K562 (cell line): ENCODE measurements at regions not wholly inside any gene's neighbourhood (a gene's known extent, or its start where the extent isn't known, plus 50 kb on each side); places are given as distances from the start of the nearest gene placed in this dataset.

Experiments
- AFF1 ChIP-seq, 2 experiments: fragments of 450-650 bp; IDR thresholded peaks; 2 replicates each; pipeline ENCODE4 v1.6.1; 2018; ENCODE audit warnings: mild to moderate bottlenecking in 2 of 2, low read depth in 1 of 2; ENCODE audit not compliant: partially characterized antibody in 2 of 2
- MTA1 ChIP-seq: fragments of 450-650 bp; IDR thresholded peaks from 2 replicates; pipeline ENCODE4 v1.6.1; 2017; ENCODE audit warnings: borderline replicate concordance
- NR3C1 ChIP-seq: sonication (generic); formaldehyde crosslinking; IDR thresholded peaks from 2 replicates; pipeline ENCODE4 v1.8.1; 2022; ENCODE audit warnings: missing genetic modification reagents
- SMARCC2 ChIP-seq: fragments of 450-650 bp; IDR thresholded peaks from 2 replicates; pipeline ENCODE4 v1.6.1; 2017; ENCODE audit warnings: antibody characterized with exemption, moderate library complexity, mild to moderate bottlenecking, low read depth
- ZNF124 ChIP-seq: sonication (generic); formaldehyde crosslinking; IDR thresholded peaks from 2 replicates; pipeline ENCODE4 v1.8.1; 2022; ENCODE audit warnings: missing genetic modification reagents
- TF ChIP-seq, protein P1 (sequence below), 3 experiments: IDR thresholded peaks in 2 of 3; conservative IDR thresholded peaks in 1 of 3; 2 replicates each; pipeline ENCODE4 v1.5.1; 2011 to 2012; ENCODE audit warnings: low read length in 3 of 3, mild to moderate bottlenecking in 3 of 3, control low read depth in 2 of 3, improper control_type of control experiment in 1 of 3, inconsistent platforms in 1 of 3, low read depth in 1 of 3, mixed read lengths in 1 of 3, moderate library complexity in 1 of 3; ENCODE audit not compliant: insufficient read depth in 2 of 3

DNA sequence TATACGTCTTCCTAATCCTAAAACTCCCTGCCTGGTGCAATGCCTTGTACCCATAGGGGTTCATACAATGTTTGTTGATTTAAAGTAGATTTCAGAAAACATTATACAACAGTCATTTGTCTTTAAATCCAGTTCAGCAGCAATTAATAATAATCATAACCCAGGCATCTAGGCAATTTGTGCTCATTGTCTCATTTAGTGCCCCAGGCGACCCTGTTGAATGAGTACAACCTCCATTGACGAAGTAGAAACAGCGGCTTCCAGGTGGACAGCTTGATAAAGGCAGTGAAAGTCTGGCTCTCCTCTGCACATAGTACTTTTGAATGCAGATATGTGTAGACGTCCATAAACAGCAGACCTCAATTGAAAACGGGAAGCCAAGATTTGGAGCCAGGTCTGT lies 82.9 kb upstream of the CPM start:
- TF ChIP-seq, protein P1, sequence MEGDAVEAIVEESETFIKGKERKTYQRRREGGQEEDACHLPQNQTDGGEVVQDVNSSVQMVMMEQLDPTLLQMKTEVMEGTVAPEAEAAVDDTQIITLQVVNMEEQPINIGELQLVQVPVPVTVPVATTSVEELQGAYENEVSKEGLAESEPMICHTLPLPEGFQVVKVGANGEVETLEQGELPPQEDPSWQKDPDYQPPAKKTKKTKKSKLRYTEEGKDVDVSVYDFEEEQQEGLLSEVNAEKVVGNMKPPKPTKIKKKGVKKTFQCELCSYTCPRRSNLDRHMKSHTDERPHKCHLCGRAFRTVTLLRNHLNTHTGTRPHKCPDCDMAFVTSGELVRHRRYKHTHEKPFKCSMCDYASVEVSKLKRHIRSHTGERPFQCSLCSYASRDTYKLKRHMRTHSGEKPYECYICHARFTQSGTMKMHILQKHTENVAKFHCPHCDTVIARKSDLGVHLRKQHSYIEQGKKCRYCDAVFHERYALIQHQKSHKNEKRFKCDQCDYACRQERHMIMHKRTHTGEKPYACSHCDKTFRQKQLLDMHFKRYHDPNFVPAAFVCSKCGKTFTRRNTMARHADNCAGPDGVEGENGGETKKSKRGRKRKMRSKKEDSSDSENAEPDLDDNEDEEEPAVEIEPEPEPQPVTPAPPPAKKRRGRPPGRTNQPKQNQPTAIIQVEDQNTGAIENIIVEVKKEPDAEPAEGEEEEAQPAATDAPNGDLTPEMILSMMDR (IDR thresholded peaks at IDR 0.05 in 2 of 3, conservative IDR thresholded peaks at IDR 0.05 in 1 of 3; ENCODE audit: insufficient read depth in 2 of 3, low read depth in 1 of 3, low read length in 3 of 3): no peak
- TF ChIP-seq AFF1 (IDR thresholded peaks at IDR 0.05; ENCODE audit: low read depth in 1 of 2, partially characterized antibody in 2 of 2) (no peak), ZNF124 (no peak), SMARCC2 (no peak), NR3C1 (CRISPR knock-in tag) (no peak), MTA1 (no peak)
